Suprapubic skin (tissue), 4 donors: ENCODE measurements at regions not wholly inside any gene's neighbourhood (a gene's known extent, or its start where the extent isn't known, plus 50 kb on each side); places are given as distances from the start of the nearest gene placed in this dataset.

Source experiments
- DNase-seq, 2 donors: peaks; one replicate each; pipeline ENCODE4 v3.0.0-alpha.2; 2019; ENCODE audit warnings: low spot score in 2 of 2
- H3K27ac ChIP-seq: fragments of 200-600 bp; sonication (generic); one replicate; pipeline ENCODE4 v1.5.1; 2019
- H3K27me3 ChIP-seq: fragments of 200-600 bp; sonication (generic); one replicate; pipeline ENCODE4 v1.5.1; 2019
- H3K36me3 ChIP-seq: fragments of 200-600 bp; sonication (generic); one replicate; pipeline ENCODE4 v1.5.1; 2019
- H3K4me1 ChIP-seq: fragments of 200-600 bp; sonication (generic); one replicate; pipeline ENCODE4 v1.5.1; 2019
- H3K4me3 ChIP-seq: fragments of 200-600 bp; sonication (generic); one replicate; pipeline ENCODE4 v1.5.1; 2019; ENCODE audit warnings: mild to moderate bottlenecking
- H3K9me3 ChIP-seq: fragments of 200-600 bp; sonication (generic); one replicate; pipeline ENCODE4 v1.5.1; 2019
- CTCF ChIP-seq, 2 donors: fragments of 200-600 bp in 1 of 2; fragments of 450-650 bp in 1 of 2; sonication (generic) in 1 of 2; IDR thresholded peaks; one replicate each; pipeline ENCODE4 v1.5.1; 2016 to 2019; ENCODE audit warnings: antibody characterized with exemption in 2 of 2, mild to moderate bottlenecking in 1 of 2, moderate library complexity in 1 of 2
- EP300 ChIP-seq: sonication (generic); formaldehyde crosslinking; IDR thresholded peaks from one replicate; pipeline ENCODE4 v1.6.1; 2017; ENCODE audit warnings: antibody characterized with exemption
- POLR2A ChIP-seq, 2 donors: fragments of 450-650 bp; IDR thresholded peaks; one replicate each; pipeline ENCODE4 v1.6.1; 2017; ENCODE audit warnings: antibody characterized with exemption in 2 of 2, mild to moderate bottlenecking in 2 of 2, moderate library complexity in 2 of 2
- POLR2AphosphoS5 ChIP-seq, 3 donors: sonication (generic); formaldehyde crosslinking; IDR thresholded peaks; one replicate each; pipeline ENCODE4 v1.6.1; 2017; ENCODE audit warnings: antibody characterized with exemption in 3 of 3
- WGBS: methylation state at CpG from one replicate; pipeline ENCODE4 v1.1.5; 2018; 5-methylcytosine and 5-hydroxymethylcytosine counted together

DNA sequence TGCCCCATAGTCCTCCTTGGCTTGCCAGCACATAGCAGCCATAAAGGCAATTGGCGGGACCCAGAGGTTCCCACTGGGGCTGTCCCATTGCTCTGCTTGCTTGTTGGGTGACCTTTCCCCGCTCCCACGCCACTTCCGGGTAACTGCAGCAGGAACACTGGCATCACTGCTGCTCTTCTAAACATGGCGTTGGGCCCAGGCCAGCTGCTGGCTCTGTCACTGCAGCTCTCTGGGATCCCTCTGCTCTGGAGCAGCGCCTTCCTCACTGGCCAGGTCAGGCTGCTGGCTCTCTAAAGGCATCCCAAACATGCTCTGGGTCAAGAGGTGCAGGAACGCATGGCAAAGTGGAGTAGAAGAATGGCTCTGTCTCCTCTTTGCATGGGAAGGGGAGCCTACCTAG lies 92.9 kb downstream of the DRD1 start:
- TF ChIP-seq POLR2A (IDR thresholded peaks at IDR 0.05): no peak
- 85% methylated on average over 6 of the region's 7 CpGs for WGBS

GRCh38 chr5:175347931-175348330 lies 96.1 kb downstream of the DRD1 start:
- H3K27ac ChIP-seq: no peak overlapping the region
- no peak for TF ChIP-seq POLR2AphosphoS5 (IDR thresholded peaks at IDR 0.05)
- TF ChIP-seq POLR2A (IDR thresholded peaks at IDR 0.05): no peak
- TF ChIP-seq EP300: no peak
- TF ChIP-seq CTCF (IDR thresholded peaks at IDR 0.05): no peak
- H3K4me3 ChIP-seq: no peak overlapping the region
- DNase-seq: no peak
- no peaks in the 10 kb centered on the region for H3K36me3 ChIP-seq
- peaks cover 3% of the 10 kb centered on the region for H3K27me3 ChIP-seq
- WGBS: 60% methylated on average over 1 of the region's 1 CpG
- no peaks in the 10 kb centered on the region for H3K4me1 ChIP-seq
- H3K9me3 ChIP-seq: no peaks in the 10 kb centered on the region

More for the DNA sequence above, 92.9 kb downstream of the DRD1 start:
- no peak for DNase-seq
- no peaks in the 10 kb centered on the region for H3K36me3 ChIP-seq
- no peak overlapping the region for H3K4me3 ChIP-seq
- peaks cover 7% of the 10 kb centered on the region for H3K27me3 ChIP-seq
- no peaks in the 10 kb centered on the region for H3K4me1 ChIP-seq
- no peak overlapping the region for H3K27ac ChIP-seq
- no peaks in the 10 kb centered on the region for H3K9me3 ChIP-seq

DNA sequence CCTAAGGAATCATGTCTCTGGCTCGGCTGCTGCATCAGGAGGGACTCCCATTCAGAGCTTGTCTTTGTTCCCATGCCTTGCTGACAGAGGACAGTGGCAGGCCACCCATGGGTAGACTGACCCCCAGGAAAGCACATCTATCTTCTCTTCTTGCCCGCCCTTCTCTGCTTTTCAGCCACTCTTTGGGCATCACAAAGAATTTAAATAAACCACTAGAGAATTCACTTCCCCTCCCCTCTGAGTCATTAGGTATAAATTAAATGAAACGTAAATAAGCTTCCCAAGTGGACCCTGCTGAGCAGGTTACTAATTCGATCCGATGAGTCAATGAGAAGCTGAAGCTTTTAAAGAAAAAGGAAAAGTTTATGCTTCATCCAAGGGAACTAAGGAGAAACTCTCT lies 97.0 kb downstream of the DRD1 start:
- Histone ChIP-seq H3K27ac (no peak overlapping the region), H3K36me3 (no peaks in the 10 kb centered on the region), H3K4me3 (no peak overlapping the region), H3K27me3 (no peaks in the 10 kb centered on the region), H3K4me1 (no peaks in the 10 kb centered on the region), H3K9me3 (no peaks in the 10 kb centered on the region)
- TF ChIP-seq EP300: no peak
- no peak for TF ChIP-seq POLR2A (IDR thresholded peaks at IDR 0.05)
- no peak for TF ChIP-seq CTCF (IDR thresholded peaks at IDR 0.05)
- no peak for TF ChIP-seq POLR2AphosphoS5 (IDR thresholded peaks at IDR 0.05)
- 36% methylated on average over 5 of the region's 5 CpGs for WGBS
- DNase-seq: no peak

- Histone ChIP-seq H3K27ac (no peak overlapping the region), H3K4me1 (no peaks in the 10 kb centered on the region), H3K4me3 (no peak overlapping the region), H3K36me3 (no peaks in the 10 kb centered on the region), H3K27me3 (no peaks in the 10 kb centered on the region), H3K9me3 (no peaks in the 10 kb centered on the region)
- no peak for DNase-seq
- 10% methylated on average over 3 of the region's 4 CpGs for WGBS
- TF ChIP-seq POLR2A (IDR thresholded peaks at IDR 0.05): no peak
- no peak for TF ChIP-seq EP300
- TF ChIP-seq CTCF (IDR thresholded peaks at IDR 0.05): no peak
- no peak for TF ChIP-seq POLR2AphosphoS5 (IDR thresholded peaks at IDR 0.05)
Observed at GRCh38 chr5:175344331-175345195, 99.4 kb downstream of the DRD1 start.

GRCh38 chr5:175343308-175343707 lies 100.7 kb downstream of the DRD1 start:
- H3K27ac ChIP-seq: no peak overlapping the region
- 56% methylated on average over 2 of the region's 2 CpGs for WGBS
- no peak overlapping the region for H3K4me3 ChIP-seq
- no peaks in the 10 kb centered on the region for H3K36me3 ChIP-seq
- no peaks in the 10 kb centered on the region for H3K4me1 ChIP-seq
- no peaks in the 10 kb centered on the region for H3K9me3 ChIP-seq
- H3K27me3 ChIP-seq: no peaks in the 10 kb centered on the region
- TF ChIP-seq CTCF (IDR thresholded peaks at IDR 0.05) (no peak), EP300 (no peak), POLR2A (IDR thresholded peaks at IDR 0.05) (no peak), POLR2AphosphoS5 (IDR thresholded peaks at IDR 0.05) (no peak)
- DNase-seq: no peak
